Pancreas (tissue), 10 donors: ENCODE measurements at regions not wholly inside any gene's neighbourhood (a gene's known extent, or its start where the extent isn't known, plus 50 kb on each side); places are given as distances from the start of the nearest gene placed in this dataset.

Experiments
- ATAC-seq, 4 donors: fragments of 200-7000 bp; cut with Tn5 transposase; one replicate each; pipeline versions ENCODE4 v1.8.0 to v1.9.1; 2020; ENCODE audit warnings: mild to moderate bottlenecking in 4 of 4, moderate library complexity in 4 of 4
- DNase-seq, 6 donors: peaks; one replicate each; pipeline ENCODE4 v3.0.0-alpha.2; 2020
- FAIRE-seq: peaks from 2 replicates; lab custom pipeline; 2012; peaks lifted over from hg19 to GRCh38; lab: Jason Lieb, UNC
- H3K27ac ChIP-seq, 4 donors: fragments of 200-600 bp; sonication (generic); 1 replicate in 3 of 4; 2 replicates in 1 of 4; pipeline versions ENCODE4 v1.5.0 to v1.8.0; 2020
- H3K27me3 ChIP-seq, 4 donors: fragments of 200-600 bp; one replicate each; pipeline ENCODE4 v1.8.0; 2021
- H3K36me3 ChIP-seq, 3 donors: fragments of 200-600 bp; sonication (generic) in 1 of 3; one replicate each; pipeline versions ENCODE4 v1.5.0 to v1.8.0; 2020 to 2021
- H3K4me1 ChIP-seq, 3 donors: fragments of 200-600 bp; one replicate each; pipeline ENCODE4 v1.8.0; 2021
- H3K4me3 ChIP-seq, 4 donors: fragments of 200-600 bp; sonication (generic) in 2 of 4; one replicate each; pipeline versions ENCODE4 v1.5.0 to v1.8.0; 2020 to 2021
- H3K9me3 ChIP-seq, 4 donors: fragments of 200-600 bp; one replicate each; pipeline ENCODE4 v1.8.0; 2021
- WGBS, 2 donors: extraction: QIAGEN DNeasy Blood & Tissue Kit; methylation state at CpG; one replicate each; pipeline ENCODE4 v1.1.7; 2013; 5-methylcytosine and 5-hydroxymethylcytosine counted together
- intact Hi-C, 3 donors: fragments of 100-400 bp; cut with DNase I; formaldehyde crosslinking; loops; one replicate each; pipeline versions ENCODE4 v1.11.1 to v1.14.2; 2022
- TF ChIP-seq, protein P1 (sequence below), 4 donors: fragments of 200-600 bp; sonication (generic) in 3 of 4; IDR thresholded peaks; one replicate each; pipeline versions ENCODE4 v1.5.0 to v1.8.0; 2021; ENCODE audit warnings: antibody characterized with exemption in 4 of 4
- donor health status: healthy with polysubstance abuse.
- donor health status: DM: no; HTN: no; CAD: no; lungs with moderate emphysema.
- donor health status: DM: no; HTN: no; CAD: no.
- donor health status: control.
- donor health status: control.
- donor health status: Bipolar disorder and iron deficiency.
- donor health status: DM: yes; HTN: yes; CAD: no.
- donor health status: DM: no; HTN: no; CAD: no.
- donor health status: DM: no; HTN: no; CAD: no.
- donor health status: DM: yes; HTN: yes; CAD: no.

DNA sequence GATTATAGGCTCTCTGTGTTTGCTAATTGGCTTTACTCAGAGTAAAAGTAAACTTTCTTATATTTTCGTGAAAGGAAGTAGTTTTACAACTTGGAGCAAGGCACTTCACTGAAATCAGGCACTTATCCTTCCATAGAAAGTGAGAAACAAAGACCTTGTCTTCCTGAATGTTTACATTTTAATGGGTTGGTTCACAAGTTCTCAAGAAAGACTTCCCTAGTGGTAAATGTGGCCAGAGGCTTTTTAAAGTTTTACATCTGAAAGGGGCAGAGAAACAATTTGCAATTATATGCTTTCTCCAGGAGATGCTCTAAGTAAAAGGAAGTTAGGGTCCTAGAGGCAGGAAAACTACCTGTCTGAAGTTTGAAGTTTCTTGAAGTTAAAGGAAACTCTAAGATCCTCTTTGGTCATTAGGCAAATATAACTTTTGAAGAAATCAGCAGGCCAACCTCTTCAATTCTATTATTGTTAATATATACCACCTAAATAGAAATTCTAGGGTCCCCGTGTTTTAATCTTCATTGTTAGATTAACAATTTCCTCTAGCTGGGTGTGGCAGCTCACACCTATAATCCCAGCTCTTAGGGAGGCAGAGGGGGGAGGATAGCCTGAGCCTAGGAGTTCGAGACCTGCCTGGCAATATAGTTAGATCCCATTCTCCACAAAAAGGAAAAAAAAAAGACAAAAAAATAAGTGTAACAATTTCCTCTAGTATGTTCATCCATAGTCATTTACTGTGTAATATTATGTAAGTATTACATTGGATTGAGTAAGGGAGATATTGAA lies 644.9 kb upstream of the FOXG1 start:
- H3K4me3 ChIP-seq = no peak overlapping the region
- FAIRE-seq (no peak), ATAC-seq (no peak), DNase-seq (no peak)
- H3K36me3 ChIP-seq = no peaks in the 10 kb centered on the region
- 12 to 30% methylated on average over 3 of the region's 3 CpGs for WGBS, 2 donors
- TF ChIP-seq, protein P1, sequence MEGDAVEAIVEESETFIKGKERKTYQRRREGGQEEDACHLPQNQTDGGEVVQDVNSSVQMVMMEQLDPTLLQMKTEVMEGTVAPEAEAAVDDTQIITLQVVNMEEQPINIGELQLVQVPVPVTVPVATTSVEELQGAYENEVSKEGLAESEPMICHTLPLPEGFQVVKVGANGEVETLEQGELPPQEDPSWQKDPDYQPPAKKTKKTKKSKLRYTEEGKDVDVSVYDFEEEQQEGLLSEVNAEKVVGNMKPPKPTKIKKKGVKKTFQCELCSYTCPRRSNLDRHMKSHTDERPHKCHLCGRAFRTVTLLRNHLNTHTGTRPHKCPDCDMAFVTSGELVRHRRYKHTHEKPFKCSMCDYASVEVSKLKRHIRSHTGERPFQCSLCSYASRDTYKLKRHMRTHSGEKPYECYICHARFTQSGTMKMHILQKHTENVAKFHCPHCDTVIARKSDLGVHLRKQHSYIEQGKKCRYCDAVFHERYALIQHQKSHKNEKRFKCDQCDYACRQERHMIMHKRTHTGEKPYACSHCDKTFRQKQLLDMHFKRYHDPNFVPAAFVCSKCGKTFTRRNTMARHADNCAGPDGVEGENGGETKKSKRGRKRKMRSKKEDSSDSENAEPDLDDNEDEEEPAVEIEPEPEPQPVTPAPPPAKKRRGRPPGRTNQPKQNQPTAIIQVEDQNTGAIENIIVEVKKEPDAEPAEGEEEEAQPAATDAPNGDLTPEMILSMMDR (IDR thresholded peaks at IDR 0.05) = no peak
- H3K9me3 ChIP-seq = no peaks in the 10 kb centered on the region
- H3K27me3 ChIP-seq = no peaks in the 10 kb centered on the region
- intact Hi-C loops = no loop called here
- H3K4me1 ChIP-seq = no peaks in the 10 kb centered on the region
- no peak overlapping the region for H3K27ac ChIP-seq

DNA sequence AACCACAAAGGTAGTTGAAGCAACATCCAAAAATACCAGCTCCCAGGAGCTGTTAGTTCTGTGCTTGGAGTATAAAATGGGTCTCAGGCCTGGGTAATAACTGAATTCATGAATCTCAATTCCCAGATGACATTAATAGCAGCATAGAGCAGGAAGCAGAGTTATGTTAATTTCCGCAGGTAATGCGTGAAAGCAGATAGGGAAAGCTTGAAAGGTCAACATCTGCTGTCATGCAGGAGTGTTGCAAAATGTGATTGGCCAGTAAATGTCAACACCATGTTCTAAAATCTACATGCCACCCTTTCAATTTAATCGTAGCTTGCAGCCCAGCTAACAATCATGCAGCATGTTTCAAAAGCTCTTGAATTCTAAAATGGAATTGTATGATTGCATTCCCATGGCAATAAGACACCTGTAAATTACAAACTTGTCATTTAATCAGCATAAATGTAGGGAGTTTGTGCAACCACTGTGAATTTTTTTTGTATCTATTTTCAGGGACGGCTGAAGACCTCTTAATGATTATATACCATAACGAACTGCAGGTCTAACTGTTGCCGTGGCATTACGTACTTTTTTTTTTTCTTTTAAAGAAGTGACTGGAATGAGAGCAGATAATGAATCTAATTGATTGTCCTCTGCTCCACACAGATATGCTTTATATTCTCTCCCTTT lies 635.8 kb upstream of the FOXG1 start:
- TF ChIP-seq, protein P1 (IDR thresholded peaks at IDR 0.05) = no peak
- ATAC-seq (no peak), DNase-seq (no peak), FAIRE-seq (no peak)
- Histone ChIP-seq H3K9me3 (no peaks in the 10 kb centered on the region), H3K27me3 (no peaks in the 10 kb centered on the region), H3K27ac (no peak overlapping the region), H3K4me3 (no peak overlapping the region), H3K4me1 (no peaks in the 10 kb centered on the region), H3K36me3 (no peaks in the 10 kb centered on the region)
- intact Hi-C loops = no loop called here
- WGBS, 2 donors = 21% methylated on average over 7 of the region's 7 CpGs

DNA sequence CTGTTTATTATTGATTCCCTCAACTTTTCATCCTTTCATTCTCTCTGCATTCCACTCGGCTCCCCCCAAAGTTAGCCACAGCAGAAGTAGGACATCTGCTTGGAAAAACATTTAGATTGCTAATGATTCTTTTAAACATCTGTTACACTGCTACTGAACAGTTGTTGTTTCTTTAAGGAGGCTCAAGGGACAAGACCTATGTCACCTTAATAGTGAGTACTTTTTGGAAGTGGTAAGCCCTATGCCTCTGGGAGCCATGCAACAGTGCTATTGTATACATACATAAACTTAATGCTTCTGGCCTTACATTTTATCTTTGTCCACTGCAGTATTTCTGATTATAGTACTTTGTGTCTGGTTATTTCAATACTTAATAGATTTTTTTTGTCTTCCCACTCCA lies 628.2 kb upstream of the FOXG1 start:
- Histone ChIP-seq H3K4me1 (no peaks in the 10 kb centered on the region), H3K9me3 (no peaks in the 10 kb centered on the region), H3K27me3 (no peaks in the 10 kb centered on the region), H3K36me3 (no peaks in the 10 kb centered on the region), H3K4me3 (no peak overlapping the region), H3K27ac (no peak overlapping the region)
- TF ChIP-seq, protein P1 (IDR thresholded peaks at IDR 0.05) = no peak
- no peak for DNase-seq
- intact Hi-C loops = no loop called here
- 17 to 21% methylated on average over 1 of the region's 1 CpG for WGBS, 2 donors
- ATAC-seq = no peak
- no peak for FAIRE-seq

DNA sequence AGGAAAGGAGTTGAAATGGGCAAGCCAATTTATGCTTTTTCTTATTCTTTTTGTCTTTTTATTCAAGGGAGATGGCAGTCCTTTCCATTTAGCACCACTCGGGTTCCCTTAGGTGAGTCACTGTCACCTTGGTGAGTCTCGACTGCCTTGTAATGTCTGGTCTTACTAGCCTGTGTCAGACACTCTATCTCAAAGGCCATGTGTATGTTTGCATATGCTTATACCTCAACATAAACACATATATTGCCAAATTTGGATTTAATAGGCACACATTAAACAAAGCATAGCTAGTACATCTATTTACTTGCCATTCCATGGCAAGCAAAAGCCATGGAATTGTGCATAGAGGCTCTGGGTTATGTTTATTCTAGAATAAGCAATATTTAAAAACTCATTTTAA lies 624.9 kb upstream of the FOXG1 start:
- TF ChIP-seq, protein P1 (IDR thresholded peaks at IDR 0.05) = no peak
- no peak for FAIRE-seq
- no peak overlapping the region for H3K4me3 ChIP-seq
- 58 to 80% methylated on average over 2 of the region's 2 CpGs for WGBS, 2 donors
- no peak for DNase-seq
- no peaks in the 10 kb centered on the region for H3K4me1 ChIP-seq
- ATAC-seq = no peak
- intact Hi-C loops = no loop called here
- no peaks in the 10 kb centered on the region for H3K9me3 ChIP-seq
- peaks cover 0 to 3% (median 0%) of the 10 kb centered on the region in 4 donors for H3K27me3 ChIP-seq
- no peak overlapping the region for H3K27ac ChIP-seq
- no peaks in the 10 kb centered on the region for H3K36me3 ChIP-seq
